HG02678 (cell line): ENCODE measurements at regions not wholly inside any gene's neighbourhood (a gene's known extent, or its start where the extent isn't known, plus 50 kb on each side); places are given as distances from the start of the nearest gene placed in this dataset.
A peak's percentile ranks its signal among the peaks of the same experiment; 100 is the strongest.

Source experiments
- ATAC-seq: cut with Tn5 transposase; IDR thresholded peaks from one replicate; pipeline ENCODE4 v1.9.1; 2021; ENCODE audit warnings: mild to moderate bottlenecking, moderate library complexity; ENCODE audit not compliant: unreplicated experiment

- no peak for ATAC-seq
These were observed 139.9 kb upstream of the PLET1 start for GRCh38 chr11:112400476-112401014.

- no peak for ATAC-seq
These were observed 140.5 kb upstream of the PLET1 start for GRCh38 chr11:112401036-112401769.

- ATAC-seq, result no peak
These were observed 142.8 kb upstream of the PLET1 start for GRCh38 chr11:112403432-112403831.

- ATAC-seq, result no peak
These were observed 143.5 kb upstream of the PLET1 start for GRCh38 chr11:112404112-112404511.

- no peak for ATAC-seq
These were observed 147.9 kb upstream of the PLET1 start for GRCh38 chr11:112408517-112408916.

- ATAC-seq, result no peak
These were observed 149.7 kb upstream of the PLET1 start for GRCh38 chr11:112410325-112410724.

- no peak for ATAC-seq
These were observed 151.7 kb upstream of the PLET1 start for GRCh38 chr11:112412383-112412782.

- no peak for ATAC-seq
These were observed 156.7 kb upstream of the PLET1 start for GRCh38 chr11:112417339-112417738.

GRCh38 chr11:112418438-112418837 is 157.8 kb upstream of the PLET1 start:
- ATAC-seq, result no peak

- ATAC-seq, result no peak
These were observed 161.2 kb upstream of the PLET1 start for GRCh38 chr11:112421879-112422278.

- no peak for ATAC-seq
These were observed 164.5 kb upstream of the PLET1 start for GRCh38 chr11:112425121-112425520.

- no peak for ATAC-seq
These were observed 176.4 kb upstream of the PLET1 start for GRCh38 chr11:112437096-112437495.

GRCh38 chr11:112439614-112440013 is 179.0 kb upstream of the PLET1 start:
- ATAC-seq, result no peak

GRCh38 chr11:112440518-112440917 is 179.9 kb upstream of the PLET1 start:
- no peak for ATAC-seq

GRCh38 chr11:112448168-112448567 is 187.5 kb upstream of the PLET1 start:
- ATAC-seq, result no peak

- no peak for ATAC-seq
These were observed 188.1 kb upstream of the PLET1 start for GRCh38 chr11:112448806-112449205.

GRCh38 chr11:112451250-112451649 is 190.6 kb upstream of the PLET1 start:
- no peak for ATAC-seq

- peak; percentile 51 for ATAC-seq
These were observed 193.2 kb upstream of the PLET1 start for GRCh38 chr11:112453601-112454577.

GRCh38 chr11:112454841-112455240 is 194.2 kb upstream of the PLET1 start:
- no peak for ATAC-seq

GRCh38 chr11:112455791-112456190 is 195.1 kb upstream of the PLET1 start:
- no peak for ATAC-seq

- no peak for ATAC-seq
These were observed 196.9 kb upstream of the PLET1 start for GRCh38 chr11:112457532-112457931.

GRCh38 chr11:112459001-112459400 is 198.3 kb upstream of the PLET1 start:
- no peak for ATAC-seq
